Esophagus squamous epithelium (tissue), 4 donors: ENCODE measurements at regions not wholly inside any gene's neighbourhood (a gene's known extent, or its start where the extent isn't known, plus 50 kb on each side); places are given as distances from the start of the nearest gene placed in this dataset.

Experiments used
- POLR2A ChIP-seq, 4 donors: fragments of 450-650 bp; IDR thresholded peaks; one replicate each; pipeline ENCODE4 v1.6.1; 2017; ENCODE audit warnings: antibody characterized with exemption in 4 of 4, mild to moderate bottlenecking in 4 of 4, moderate library complexity in 3 of 4
- TF ChIP-seq, protein P1 (sequence below), 6 experiments: fragments of 450-650 bp in 4 of 6; fragments of 200-600 bp in 2 of 6; sonication (generic) in 2 of 6; IDR thresholded peaks; one replicate each; pipeline ENCODE4 v1.5.1; 2016 to 2019; ENCODE audit warnings: antibody characterized with exemption in 6 of 6, mild to moderate bottlenecking in 4 of 6, moderate library complexity in 4 of 6

DNA sequence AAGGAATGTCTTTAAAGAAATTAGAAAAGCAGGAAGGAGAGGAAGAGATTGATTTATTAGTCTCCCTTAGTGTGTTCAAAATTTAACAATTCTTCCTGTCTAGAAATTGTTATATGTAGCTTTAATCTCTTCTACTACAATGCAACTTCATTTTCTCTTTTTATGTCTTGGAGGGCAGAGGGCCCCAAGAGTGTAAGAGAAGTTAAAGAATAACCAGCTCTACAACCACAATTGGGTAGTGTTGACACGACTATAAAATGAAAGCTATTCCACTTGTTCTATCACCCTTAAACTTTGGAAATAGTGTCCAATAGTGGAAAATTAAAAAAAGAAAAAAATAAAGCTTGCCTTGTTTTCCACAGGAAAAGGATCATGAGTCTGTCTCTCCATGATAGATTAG, 82.6 kb upstream of the DPYD start:
- TF ChIP-seq, protein P1, sequence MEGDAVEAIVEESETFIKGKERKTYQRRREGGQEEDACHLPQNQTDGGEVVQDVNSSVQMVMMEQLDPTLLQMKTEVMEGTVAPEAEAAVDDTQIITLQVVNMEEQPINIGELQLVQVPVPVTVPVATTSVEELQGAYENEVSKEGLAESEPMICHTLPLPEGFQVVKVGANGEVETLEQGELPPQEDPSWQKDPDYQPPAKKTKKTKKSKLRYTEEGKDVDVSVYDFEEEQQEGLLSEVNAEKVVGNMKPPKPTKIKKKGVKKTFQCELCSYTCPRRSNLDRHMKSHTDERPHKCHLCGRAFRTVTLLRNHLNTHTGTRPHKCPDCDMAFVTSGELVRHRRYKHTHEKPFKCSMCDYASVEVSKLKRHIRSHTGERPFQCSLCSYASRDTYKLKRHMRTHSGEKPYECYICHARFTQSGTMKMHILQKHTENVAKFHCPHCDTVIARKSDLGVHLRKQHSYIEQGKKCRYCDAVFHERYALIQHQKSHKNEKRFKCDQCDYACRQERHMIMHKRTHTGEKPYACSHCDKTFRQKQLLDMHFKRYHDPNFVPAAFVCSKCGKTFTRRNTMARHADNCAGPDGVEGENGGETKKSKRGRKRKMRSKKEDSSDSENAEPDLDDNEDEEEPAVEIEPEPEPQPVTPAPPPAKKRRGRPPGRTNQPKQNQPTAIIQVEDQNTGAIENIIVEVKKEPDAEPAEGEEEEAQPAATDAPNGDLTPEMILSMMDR (IDR thresholded peaks at IDR 0.05): no peak
- no peak for TF ChIP-seq POLR2A (IDR thresholded peaks at IDR 0.05)
